Nephron (organoid): ENCODE measurements at regions not wholly inside any gene's neighbourhood (a gene's known extent, or its start where the extent isn't known, plus 50 kb on each side); places are given as distances from the start of the nearest gene placed in this dataset.
"Not testable (repeated sequence)": the region's sequence is repeated elsewhere in the genome, so short reads cannot be mapped to it uniquely, and the experiment has no call there.

Source experiments
- H3K27ac Mint-ChIP-seq, 3 experiments: 2 replicates each; pipeline ENCODE4 v1.8.0; 2020; ENCODE audit warnings: mixed read lengths in 3 of 3, mild to moderate bottlenecking in 2 of 3, moderate library complexity in 1 of 3
- H3K27me3 Mint-ChIP-seq: 2 replicates; pipeline ENCODE4 v1.8.0; 2021; ENCODE audit warnings: low read depth, mild to moderate bottlenecking, moderate library complexity, mixed read lengths
- H3K36me3 Mint-ChIP-seq: 2 replicates; pipeline ENCODE4 v1.8.0; 2020; ENCODE audit warnings: low read depth, mixed read lengths
- H3K4me1 Mint-ChIP-seq: 2 replicates; pipeline ENCODE4 v1.8.0; 2020; ENCODE audit warnings: mixed read lengths
- H3K4me3 Mint-ChIP-seq, 3 experiments: 2 replicates each; pipeline ENCODE4 v1.8.0; 2020; ENCODE audit warnings: mild to moderate bottlenecking in 3 of 3, mixed read lengths in 3 of 3, moderate library complexity in 2 of 3
- H3K9me3 Mint-ChIP-seq: 2 replicates; pipeline ENCODE4 v1.8.0; 2020; ENCODE audit warnings: mixed read lengths
- CTCF ChIP-seq, 3 experiments: fragments of 200-600 bp; sonication (generic); IDR thresholded peaks; one replicate each; pipeline ENCODE4 v1.5.0; 2021; ENCODE audit warnings: antibody characterized with exemption in 3 of 3; ENCODE audit not compliant: unreplicated experiment in 3 of 3

GRCh38 chr18:63051928-63052327, 267.6 kb downstream of the BCL2 start:
- TF ChIP-seq CTCF (IDR thresholded peaks at IDR 0.05; ENCODE audit: unreplicated experiment in 3 of 3), result no peak
- Mint-ChIP-seq H3K4me3 (no peak overlapping the region), H3K4me1 (peaks cover 14% of the 10 kb centered on the region), H3K9me3 (no peaks in the 10 kb centered on the region), H3K36me3 (no peaks in the 10 kb centered on the region), H3K27ac (peak overlapping the region in 1 of 3 experiments; percentile 13), H3K27me3 (peaks cover 4% of the 10 kb centered on the region)

GRCh38 chr18:63050667-63051395, 268.7 kb downstream of the BCL2 start:
- H3K27me3 Mint-ChIP-seq, H3K27ac Mint-ChIP-seq, H3K4me3 Mint-ChIP-seq, H3K9me3 Mint-ChIP-seq, H3K36me3 Mint-ChIP-seq: not testable (repeated sequence)
- peaks cover 14% of the 10 kb centered on the region for H3K4me1 Mint-ChIP-seq

GRCh38 chr18:63046375-63046774, 273.2 kb downstream of the BCL2 start:
- no peak overlapping the region for H3K4me3 Mint-ChIP-seq
- peaks cover 6% of the 10 kb centered on the region for H3K9me3 Mint-ChIP-seq
- no peaks in the 10 kb centered on the region for H3K36me3 Mint-ChIP-seq
- peaks cover 2% of the 10 kb centered on the region for H3K4me1 Mint-ChIP-seq
- H3K27me3 Mint-ChIP-seq, result peaks cover 15% of the 10 kb centered on the region
- H3K27ac Mint-ChIP-seq, result no peak overlapping the region
- TF ChIP-seq CTCF (IDR thresholded peaks at IDR 0.05; ENCODE audit: unreplicated experiment in 3 of 3), result no peak

DNA sequence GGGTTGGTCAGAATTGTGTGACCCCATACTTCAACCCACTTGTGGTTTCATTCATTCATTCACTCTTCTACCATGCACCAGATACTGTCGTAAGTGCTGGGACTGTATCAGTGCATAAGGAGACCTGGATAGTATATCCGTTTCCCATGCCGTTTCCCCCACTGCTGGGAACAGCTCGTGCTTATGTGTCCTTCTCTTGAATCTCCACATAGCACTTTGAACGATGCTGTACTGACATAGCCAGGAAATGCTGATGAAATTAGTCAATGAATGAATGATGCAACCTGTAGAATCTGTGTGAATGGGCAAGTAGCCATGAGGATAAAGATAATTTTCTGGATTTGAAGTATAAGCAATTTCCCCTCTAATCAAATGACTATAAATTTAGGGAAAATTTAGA, 276.1 kb downstream of the BCL2 start:
- Mint-ChIP-seq H3K27me3 (peaks cover 19% of the 10 kb centered on the region), H3K36me3 (no peaks in the 10 kb centered on the region), H3K9me3 (peaks cover 9% of the 10 kb centered on the region), H3K27ac (no peak overlapping the region), H3K4me3 (no peak overlapping the region), H3K4me1 (peaks cover 7% of the 10 kb centered on the region)
- no peak for TF ChIP-seq CTCF (IDR thresholded peaks at IDR 0.05; ENCODE audit: unreplicated experiment in 3 of 3)

DNA sequence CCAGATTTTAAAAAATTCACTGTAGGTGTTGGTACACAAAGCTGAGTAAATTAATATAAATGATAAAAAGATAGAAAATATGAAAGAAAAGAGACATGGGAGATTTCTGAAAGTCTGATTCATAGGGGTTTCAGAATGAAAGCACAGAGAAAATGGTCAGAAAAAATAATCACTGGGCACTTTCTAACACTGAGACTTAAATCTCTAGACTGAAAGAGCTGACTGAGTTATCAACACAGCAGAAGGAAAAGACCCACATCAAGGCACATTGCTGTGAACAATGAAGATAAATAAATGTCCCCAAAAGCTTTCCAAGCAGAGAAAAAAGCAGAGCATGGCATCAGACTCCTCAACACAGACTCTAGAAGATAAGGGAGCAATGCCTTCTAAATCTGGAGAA, 277.2 kb downstream of the BCL2 start:
- no peaks in the 10 kb centered on the region for H3K36me3 Mint-ChIP-seq
- TF ChIP-seq CTCF (IDR thresholded peaks at IDR 0.05; ENCODE audit: unreplicated experiment in 3 of 3), result no peak

GRCh38 chr18:63040788-63041410, 278.7 kb downstream of the BCL2 start:
- H3K9me3 Mint-ChIP-seq, result peaks cover 9% of the 10 kb centered on the region
- H3K4me3 Mint-ChIP-seq, result peak overlapping the region in 1 of 3 experiments; percentile 10
- no peaks in the 10 kb centered on the region for H3K36me3 Mint-ChIP-seq
- no peak for TF ChIP-seq CTCF (IDR thresholded peaks at IDR 0.05; ENCODE audit: unreplicated experiment in 3 of 3)
- peaks cover 19% of the 10 kb centered on the region for H3K27me3 Mint-ChIP-seq
- H3K27ac Mint-ChIP-seq, result no peak overlapping the region
- peaks cover 7% of the 10 kb centered on the region for H3K4me1 Mint-ChIP-seq

More for the DNA sequence above, 277.2 kb downstream of the BCL2 start:
- H3K4me3 Mint-ChIP-seq, result no peak overlapping the region
- peaks cover 7% of the 10 kb centered on the region for H3K4me1 Mint-ChIP-seq
- H3K27me3 Mint-ChIP-seq, result peaks cover 19% of the 10 kb centered on the region
- peaks cover 9% of the 10 kb centered on the region for H3K9me3 Mint-ChIP-seq
- H3K27ac Mint-ChIP-seq, result no peak overlapping the region
